Liver (tissue), 3 donors: ENCODE measurements at regions not wholly inside any gene's neighbourhood (a gene's known extent, or its start where the extent isn't known, plus 50 kb on each side); places are given as distances from the start of the nearest gene placed in this dataset.
"Not testable (repeated sequence)": the region's sequence is repeated elsewhere in the genome, so short reads cannot be mapped to it uniquely, and the experiment has no call there.

Experiments used
- CTCF ChIP-seq: fragments of 150-350 bp; IDR thresholded peaks from 2 replicates; pipeline ENCODE4 v1.5.1; 2017; ENCODE audit warnings: improper control_type of control experiment, low read depth, low read length; ENCODE audit not compliant: missing input control
- EGR1 ChIP-seq, 2 donors: IDR thresholded peaks; 2 replicates each; pipeline ENCODE4 v1.6.1; 2016 to 2018; ENCODE audit warnings: antibody characterized with exemption in 2 of 2, low read depth in 2 of 2
- FOXA1 ChIP-seq: IDR thresholded peaks from 2 replicates; pipeline ENCODE4 v1.6.1; 2016; ENCODE audit warnings: antibody characterized with exemption
- HNF4G ChIP-seq: IDR thresholded peaks from 2 replicates; pipeline ENCODE4 v1.6.1; 2016; ENCODE audit warnings: antibody characterized with exemption
- JUND ChIP-seq, 2 donors: IDR thresholded peaks; 2 replicates each; pipeline ENCODE4 v1.6.1; 2016; ENCODE audit warnings: antibody characterized with exemption in 2 of 2
- MAX ChIP-seq: IDR thresholded peaks from 2 replicates; pipeline ENCODE4 v1.6.1; 2016; ENCODE audit warnings: antibody characterized with exemption
- RAD21 ChIP-seq, 2 donors: IDR thresholded peaks; 2 replicates each; pipeline ENCODE4 v1.6.1; 2016; ENCODE audit warnings: antibody characterized with exemption in 2 of 2, mild to moderate bottlenecking in 2 of 2
- REST ChIP-seq: IDR thresholded peaks from 2 replicates; pipeline ENCODE4 v1.6.1; 2016; ENCODE audit warnings: antibody characterized with exemption, mild to moderate bottlenecking
- SP1 ChIP-seq: IDR thresholded peaks from 2 replicates; pipeline ENCODE4 v1.6.1; 2018; ENCODE audit warnings: antibody characterized with exemption, mild to moderate bottlenecking
- TAF1 ChIP-seq: conservative IDR thresholded peaks from 2 replicates; pipeline ENCODE4 v1.6.1; 2016; ENCODE audit warnings: antibody characterized with exemption, mild to moderate bottlenecking
- YY1 ChIP-seq: IDR thresholded peaks from 2 replicates; pipeline ENCODE4 v1.6.1; 2016; ENCODE audit warnings: antibody characterized with exemption, mild to moderate bottlenecking
- donor health status: healthy.
- donor health status: healthy.

GRCh38 chr21:6080941-6081655 is 4440.3 kb upstream of the TPTE start:
- TF ChIP-seq CTCF; MAX; EGR1 (IDR thresholded peaks at IDR 0.05; ENCODE audit: low read depth in 2 of 2); RAD21 (IDR thresholded peaks at IDR 0.05); TAF1; FOXA1; REST; YY1; SP1; JUND (IDR thresholded peaks at IDR 0.05); HNF4G: not testable (repeated sequence)
